ENCODE measurements at regions not wholly inside any gene's neighbourhood (a gene's known extent, or its start where the extent isn't known, plus 50 kb on each side); places are given as distances from the start of the nearest gene placed in this dataset.

DNA sequence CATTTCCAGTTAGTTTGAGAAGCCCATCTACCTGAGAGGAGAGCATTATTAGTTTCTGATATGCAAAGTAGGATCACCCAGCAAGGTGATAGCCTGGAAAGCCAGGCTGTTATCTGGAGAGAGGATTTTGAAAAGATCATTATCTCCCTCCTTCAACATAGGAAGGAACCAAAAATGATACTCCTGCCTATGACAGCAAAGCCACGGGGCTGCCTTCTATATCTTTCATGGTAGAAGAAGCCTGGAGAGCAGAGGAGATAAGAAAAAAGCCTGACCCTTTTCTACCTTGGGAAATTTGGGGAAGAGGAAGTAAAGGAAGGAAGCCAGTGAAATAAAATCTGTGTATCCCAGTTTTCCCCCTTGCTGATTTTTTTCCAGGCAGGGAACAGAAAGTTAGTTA lies 205.5 kb downstream of the MFSD1 start:
- Histone ChIP-seq H3K79me2 (ENCODE audit: control insufficient read depth, insufficient read depth, low read length) (no peaks in the 10 kb centered on the region), H2AFZ (ENCODE audit: low read length) (no peak overlapping the region), H3K27me3 (ENCODE audit: control insufficient read depth, insufficient read depth, low read length) (no peaks in the 10 kb centered on the region), H3K9me3 (ENCODE audit: control insufficient read depth, insufficient read depth, low read depth, low read length) (no peaks in the 10 kb centered on the region), H4K20me1 (ENCODE audit: control insufficient read depth, extremely low read depth, insufficient read depth, low read length) (no peaks in the 10 kb centered on the region), H3K27ac (ENCODE audit: insufficient read depth, low read length) (no peak overlapping the region), H3K4me2 (ENCODE audit: extremely low read depth, insufficient read depth, low read length) (no peak overlapping the region), H3K9ac (ENCODE audit: insufficient read depth, low read length) (no peak overlapping the region), H3K4me3 (replicated peaks in 1 of 4; ENCODE audit: control extremely low read depth in 1 of 4, insufficient read depth in 1 of 4, low read depth in 3 of 4, low read length in 4 of 4) (no peak overlapping the region), H3K4me1 (ENCODE audit: control insufficient read depth, extremely low read depth, insufficient read depth, low read length) (no peaks in the 10 kb centered on the region), H3K36me3 (ENCODE audit: control insufficient read depth, insufficient read depth, low read length) (no peaks in the 10 kb centered on the region)
- TF ChIP-seq, protein P1, sequence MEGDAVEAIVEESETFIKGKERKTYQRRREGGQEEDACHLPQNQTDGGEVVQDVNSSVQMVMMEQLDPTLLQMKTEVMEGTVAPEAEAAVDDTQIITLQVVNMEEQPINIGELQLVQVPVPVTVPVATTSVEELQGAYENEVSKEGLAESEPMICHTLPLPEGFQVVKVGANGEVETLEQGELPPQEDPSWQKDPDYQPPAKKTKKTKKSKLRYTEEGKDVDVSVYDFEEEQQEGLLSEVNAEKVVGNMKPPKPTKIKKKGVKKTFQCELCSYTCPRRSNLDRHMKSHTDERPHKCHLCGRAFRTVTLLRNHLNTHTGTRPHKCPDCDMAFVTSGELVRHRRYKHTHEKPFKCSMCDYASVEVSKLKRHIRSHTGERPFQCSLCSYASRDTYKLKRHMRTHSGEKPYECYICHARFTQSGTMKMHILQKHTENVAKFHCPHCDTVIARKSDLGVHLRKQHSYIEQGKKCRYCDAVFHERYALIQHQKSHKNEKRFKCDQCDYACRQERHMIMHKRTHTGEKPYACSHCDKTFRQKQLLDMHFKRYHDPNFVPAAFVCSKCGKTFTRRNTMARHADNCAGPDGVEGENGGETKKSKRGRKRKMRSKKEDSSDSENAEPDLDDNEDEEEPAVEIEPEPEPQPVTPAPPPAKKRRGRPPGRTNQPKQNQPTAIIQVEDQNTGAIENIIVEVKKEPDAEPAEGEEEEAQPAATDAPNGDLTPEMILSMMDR (conservative IDR thresholded peaks at IDR 0.05 in 1 of 2, IDR thresholded peaks at IDR 0.05 in 1 of 2; ENCODE audit: low read depth in 1 of 2, low read length in 2 of 2), result no peak
- TF ChIP-seq EZH2 (IDR thresholded peaks at IDR 0.05; ENCODE audit: low read length, missing control alignments), result no peak
- DNase-seq (ENCODE audit: low read depth in 2 of 2), result no peak

DNA sequence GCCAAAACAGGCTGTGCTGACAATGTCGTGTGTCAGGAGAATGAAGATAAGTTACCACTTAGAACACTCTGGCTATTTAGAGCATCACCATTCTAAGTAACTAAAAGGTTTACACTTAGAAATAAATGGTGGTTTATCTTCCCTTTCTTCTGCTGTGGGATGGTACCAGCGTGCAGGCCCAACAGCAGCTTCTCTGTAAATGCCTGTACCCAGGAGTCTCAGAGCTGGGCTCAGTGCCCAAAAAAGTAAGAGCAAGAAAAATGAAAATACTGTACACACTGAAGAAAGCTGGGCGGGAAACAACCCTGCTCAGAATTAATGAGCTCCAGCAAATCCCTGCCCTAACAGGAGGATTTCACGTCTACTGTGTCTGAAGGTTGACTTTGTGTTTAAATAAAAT lies 206.5 kb downstream of the MFSD1 start:
- Histone ChIP-seq H3K79me2 (ENCODE audit: control insufficient read depth, insufficient read depth, low read length) (no peaks in the 10 kb centered on the region), H3K4me2 (ENCODE audit: extremely low read depth, insufficient read depth, low read length) (no peak overlapping the region), H3K4me3 (replicated peaks in 1 of 4; ENCODE audit: control extremely low read depth in 1 of 4, insufficient read depth in 1 of 4, low read depth in 3 of 4, low read length in 4 of 4) (no peak overlapping the region), H3K9me3 (ENCODE audit: control insufficient read depth, insufficient read depth, low read depth, low read length) (no peaks in the 10 kb centered on the region), H3K27ac (ENCODE audit: insufficient read depth, low read length) (no peak overlapping the region), H2AFZ (ENCODE audit: low read length) (no peak overlapping the region), H3K9ac (ENCODE audit: insufficient read depth, low read length) (no peak overlapping the region), H3K36me3 (ENCODE audit: control insufficient read depth, insufficient read depth, low read length) (no peaks in the 10 kb centered on the region), H4K20me1 (ENCODE audit: control insufficient read depth, extremely low read depth, insufficient read depth, low read length) (no peaks in the 10 kb centered on the region), H3K4me1 (ENCODE audit: control insufficient read depth, extremely low read depth, insufficient read depth, low read length) (no peaks in the 10 kb centered on the region), H3K27me3 (ENCODE audit: control insufficient read depth, insufficient read depth, low read length) (no peaks in the 10 kb centered on the region)
- DNase-seq (ENCODE audit: low read depth in 2 of 2), result no peak
- TF ChIP-seq, protein P1 (conservative IDR thresholded peaks at IDR 0.05 in 1 of 2, IDR thresholded peaks at IDR 0.05 in 1 of 2; ENCODE audit: low read depth in 1 of 2, low read length in 2 of 2), result no peak
- TF ChIP-seq EZH2 (IDR thresholded peaks at IDR 0.05; ENCODE audit: low read length, missing control alignments), result no peak

DNA sequence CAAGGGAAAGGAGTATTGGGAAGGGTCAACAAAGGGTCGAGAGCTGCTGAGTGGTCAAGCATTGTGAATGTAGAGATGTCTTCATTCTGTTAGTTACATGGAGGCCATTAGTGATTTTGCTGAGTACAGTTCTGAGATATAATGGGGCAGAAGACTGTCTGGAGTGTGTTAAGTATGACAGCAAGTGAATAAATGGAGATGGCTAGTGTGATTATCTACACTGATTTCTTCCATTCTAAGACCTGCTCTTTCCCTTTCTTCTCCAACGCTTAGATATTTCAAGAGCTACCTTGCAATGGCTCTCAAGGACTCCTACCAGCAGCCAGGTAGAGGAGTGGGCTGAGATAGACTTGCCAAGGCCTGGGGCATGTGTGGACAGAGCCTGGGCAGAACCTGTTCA lies 216.5 kb downstream of the MFSD1 start:
- Histone ChIP-seq H2AFZ (ENCODE audit: low read length) (no peak overlapping the region), H3K4me2 (ENCODE audit: extremely low read depth, insufficient read depth, low read length) (no peak overlapping the region), H3K9me3 (ENCODE audit: control insufficient read depth, insufficient read depth, low read depth, low read length) (no peaks in the 10 kb centered on the region), H3K9ac (ENCODE audit: insufficient read depth, low read length) (no peak overlapping the region), H3K4me1 (ENCODE audit: control insufficient read depth, extremely low read depth, insufficient read depth, low read length) (no peaks in the 10 kb centered on the region), H3K36me3 (ENCODE audit: control insufficient read depth, insufficient read depth, low read length) (no peaks in the 10 kb centered on the region), H4K20me1 (ENCODE audit: control insufficient read depth, extremely low read depth, insufficient read depth, low read length) (no peaks in the 10 kb centered on the region), H3K79me2 (ENCODE audit: control insufficient read depth, insufficient read depth, low read length) (no peaks in the 10 kb centered on the region), H3K4me3 (replicated peaks in 1 of 4; ENCODE audit: control extremely low read depth in 1 of 4, insufficient read depth in 1 of 4, low read depth in 3 of 4, low read length in 4 of 4) (no peak overlapping the region), H3K27ac (ENCODE audit: insufficient read depth, low read length) (no peak overlapping the region), H3K27me3 (ENCODE audit: control insufficient read depth, insufficient read depth, low read length) (no peaks in the 10 kb centered on the region)
- no peak for TF ChIP-seq EZH2 (IDR thresholded peaks at IDR 0.05; ENCODE audit: low read length, missing control alignments)
- TF ChIP-seq, protein P1 (conservative IDR thresholded peaks at IDR 0.05 in 1 of 2, IDR thresholded peaks at IDR 0.05 in 1 of 2; ENCODE audit: low read depth in 1 of 2, low read length in 2 of 2), result no peak
- DNase-seq (ENCODE audit: low read depth in 2 of 2), result no peak
